HEK293 (cell line): ENCODE measurements at regions not wholly inside any gene's neighbourhood (a gene's known extent, or its start where the extent isn't known, plus 50 kb on each side); places are given as distances from the start of the nearest gene placed in this dataset.

Experiments
- CTCF ChIA-PET: fragments of 350-600 bp; formaldehyde crosslinking; extraction: SDS; loops from one replicate; lab custom pipeline; 2021; ENCODE audit warnings: antibody characterized with exemption; lab: Yijun Ruan, JAX
- POLR2A ChIA-PET: fragments of 300-600 bp; formaldehyde crosslinking; extraction: SDS; loops from one replicate; lab custom pipeline; 2020; ENCODE audit warnings: antibody characterized with exemption, inconsistent platforms; lab: Yijun Ruan, JAX
- H3K27ac ChIP-seq: fragments of 200-500 bp; sonication (Bioruptor generic); 2 replicates; pipeline ENCODE4 v1.5.1; 2014; ENCODE audit warnings: low read depth, low read length, control low read depth, inconsistent platforms; ENCODE audit errors: extremely low read depth
- H3K36me3 ChIP-seq, 2 experiments: fragments of 200-500 bp in 1 of 2; sonication (Bioruptor generic) in 1 of 2; 1 replicate in 1 of 2; 2 replicates in 1 of 2; pipeline ENCODE4 v1.5.1; 2014 to 2017; ENCODE audit warnings: inconsistent platforms in 2 of 2, low read length in 2 of 2; ENCODE audit not compliant: control insufficient read depth in 2 of 2, insufficient read depth in 1 of 2
- H3K4me1 ChIP-seq: fragments of 200-500 bp; sonication (Bioruptor generic); 2 replicates; pipeline ENCODE4 v1.5.1; 2014; ENCODE audit warnings: mild to moderate bottlenecking, low read length, inconsistent platforms; ENCODE audit not compliant: control insufficient read depth, insufficient read depth
- H3K4me3 ChIP-seq: 2 replicates; pipeline ENCODE4 v1.5.1; 2011; ENCODE audit warnings: low read depth, mild to moderate bottlenecking, control low read depth, low read length, moderate library complexity
- H3K9me3 ChIP-seq: fragments of 200-500 bp; sonication (Bioruptor generic); 2 replicates; pipeline ENCODE4 v1.5.1; 2014; ENCODE audit warnings: low read depth, low read length, inconsistent platforms; ENCODE audit not compliant: control insufficient read depth, insufficient read depth
- BCL11A ChIP-seq: fragments of 450-650 bp; formaldehyde crosslinking; IDR thresholded peaks from 2 replicates; pipeline ENCODE4 v1.5.1; 2016; ENCODE audit warnings: low read depth, missing biosample characterization, missing genetic modification characterization
- EGR2 ChIP-seq: fragments of 450-650 bp; formaldehyde crosslinking; IDR thresholded peaks from 2 replicates; pipeline ENCODE4 v1.5.1; 2016; ENCODE audit warnings: low read depth, missing biosample characterization, missing genetic modification characterization
- KLF9 ChIP-seq: fragments of 450-650 bp; formaldehyde crosslinking; IDR thresholded peaks from 2 replicates; pipeline ENCODE4 v1.5.1; 2016; ENCODE audit warnings: missing biosample characterization, missing genetic modification characterization, low read depth
- REPIN1 ChIP-seq: fragments of 450-650 bp; formaldehyde crosslinking; IDR thresholded peaks from 2 replicates; pipeline ENCODE4 v1.5.1; 2017; ENCODE audit warnings: missing biosample characterization, missing genetic modification characterization, low read depth
- SCRT2 ChIP-seq: fragments of 450-650 bp; formaldehyde crosslinking; IDR thresholded peaks from 2 replicates; pipeline ENCODE4 v1.5.1; 2016; ENCODE audit warnings: missing biosample characterization, missing genetic modification characterization
- ZBTB1 ChIP-seq: fragments of 450-650 bp; formaldehyde crosslinking; IDR thresholded peaks from 2 replicates; pipeline ENCODE4 v1.5.1; 2016; ENCODE audit warnings: missing biosample characterization, missing genetic modification characterization
- ZBTB21 ChIP-seq: fragments of 450-650 bp; formaldehyde crosslinking; IDR thresholded peaks from 2 replicates; pipeline ENCODE4 v1.5.1; 2017; ENCODE audit warnings: missing biosample characterization, missing genetic modification characterization
- ZBTB44 ChIP-seq: fragments of 450-650 bp; IDR thresholded peaks from 2 replicates; pipeline ENCODE4 v1.5.1; 2018; ENCODE audit warnings: missing biosample characterization, mild to moderate bottlenecking, missing genetic modification characterization
- ZBTB8A ChIP-seq: fragments of 450-650 bp; formaldehyde crosslinking; IDR thresholded peaks from 2 replicates; pipeline ENCODE4 v1.5.1; 2016; ENCODE audit warnings: missing biosample characterization, missing genetic modification characterization
- ZFHX2 ChIP-seq: fragments of 450-650 bp; formaldehyde crosslinking; conservative IDR thresholded peaks from 2 replicates; pipeline ENCODE4 v1.5.1; 2016; ENCODE audit warnings: missing biosample characterization, missing genetic modification characterization
- ZNF221 ChIP-seq: fragments of 450-650 bp; formaldehyde crosslinking; IDR thresholded peaks from 2 replicates; pipeline ENCODE4 v1.5.1; 2017; ENCODE audit warnings: missing biosample characterization, missing genetic modification characterization, borderline replicate concordance
- ZNF274 ChIP-seq, 2 experiments: fragments of 200-500 bp in 1 of 2; fragments of 450-650 bp in 1 of 2; sonication (Bioruptor generic) in 1 of 2; formaldehyde crosslinking in 1 of 2; IDR thresholded peaks; 2 replicates each; pipeline versions ENCODE4 v1.5.1 to v1.6.1; 2014 to 2016; ENCODE audit warnings: borderline replicate concordance in 1 of 2, inconsistent platforms in 1 of 2, low read length in 1 of 2, missing biosample characterization in 1 of 2, missing genetic modification characterization in 1 of 2
- ZNF366 ChIP-seq: fragments of 450-650 bp; formaldehyde crosslinking; conservative IDR thresholded peaks from 2 replicates; pipeline ENCODE4 v1.5.1; 2016; ENCODE audit warnings: missing biosample characterization, missing genetic modification characterization
- ZNF48 ChIP-seq: fragments of 450-650 bp; formaldehyde crosslinking; IDR thresholded peaks from 2 replicates; pipeline ENCODE4 v1.5.1; 2016; ENCODE audit warnings: missing biosample characterization, missing genetic modification characterization
- ZNF549 ChIP-seq: fragments of 450-650 bp; IDR thresholded peaks from 2 replicates; pipeline ENCODE4 v1.5.1; 2018; ENCODE audit warnings: missing biosample characterization, missing genetic modification characterization, mild to moderate bottlenecking, inconsistent platforms, moderate library complexity
- ZNF585B ChIP-seq: fragments of 450-650 bp; formaldehyde crosslinking; IDR thresholded peaks from 2 replicates; pipeline ENCODE4 v1.5.1; 2016; ENCODE audit warnings: missing biosample characterization, missing genetic modification characterization
- ZNF600 ChIP-seq: fragments of 450-650 bp; formaldehyde crosslinking; IDR thresholded peaks from 2 replicates; pipeline ENCODE4 v1.5.1; 2016; ENCODE audit warnings: missing biosample characterization, missing genetic modification characterization
- ZNF610 ChIP-seq: fragments of 450-650 bp; formaldehyde crosslinking; IDR thresholded peaks from 2 replicates; pipeline ENCODE4 v1.5.1; 2016; ENCODE audit warnings: missing biosample characterization, missing genetic modification characterization, borderline replicate concordance
- ZNF621 ChIP-seq: fragments of 450-650 bp; formaldehyde crosslinking; IDR thresholded peaks from 2 replicates; pipeline ENCODE4 v1.5.1; 2017; ENCODE audit warnings: missing biosample characterization, missing genetic modification characterization
- ZNF623 ChIP-seq: fragments of 450-650 bp; formaldehyde crosslinking; IDR thresholded peaks from 2 replicates; pipeline ENCODE4 v1.5.1; 2016; ENCODE audit warnings: missing biosample characterization, missing genetic modification characterization
- ZNF639 ChIP-seq: fragments of 450-650 bp; formaldehyde crosslinking; IDR thresholded peaks from 2 replicates; pipeline ENCODE4 v1.5.1; 2016; ENCODE audit warnings: missing biosample characterization, missing genetic modification characterization
- ZNF670 ChIP-seq: fragments of 450-650 bp; formaldehyde crosslinking; IDR thresholded peaks from 2 replicates; pipeline ENCODE4 v1.5.1; 2016; ENCODE audit warnings: missing biosample characterization, missing genetic modification characterization, low read depth
- ZNF792 ChIP-seq: fragments of 450-650 bp; formaldehyde crosslinking; IDR thresholded peaks from 2 replicates; pipeline ENCODE4 v1.5.1; 2016; ENCODE audit warnings: missing biosample characterization, missing genetic modification characterization
- ZNF830 ChIP-seq: fragments of 450-650 bp; IDR thresholded peaks from 2 replicates; pipeline ENCODE4 v1.5.0; 2018; ENCODE audit warnings: missing biosample characterization, missing genetic modification characterization, low read depth, mild to moderate bottlenecking, moderate library complexity

GRCh38 chr3:127475975-127476705 lies 114.4 kb downstream of the TPRA1 start:
- TF ChIP-seq SCRT2 (no peak), ZNF670 (tag by site-specific recombination) (no peak), ZNF274 (IDR thresholded peaks at IDR 0.05; ENCODE audit: low read length) (no peak), ZNF274 (tag by site-specific recombination; IDR thresholded peaks at IDR 0.05; ENCODE audit: borderline replicate concordance) (no peak), ZNF600 (tag by site-specific recombination) (no peak), ZNF366 (tag by site-specific recombination) (0 out of 2 replicates have a peak, but pooled peaks have one; percentile 44), ZNF549 (tag by site-specific recombination) (no peak), KLF9 (tag by site-specific recombination) (no peak)
- H3K27ac ChIP-seq = no peak overlapping the region
- H3K4me3 ChIP-seq = no peak overlapping the region
- no peaks in the 10 kb centered on the region for H3K9me3 ChIP-seq
- H3K4me1 ChIP-seq = no peaks in the 10 kb centered on the region
- POLR2A ChIA-PET = no interaction called here
- CTCF ChIA-PET = no interaction called here
- no peaks in the 10 kb centered on the region for H3K36me3 ChIP-seq

- Histone ChIP-seq H3K4me1 (no peaks in the 10 kb centered on the region), H3K27ac (no peak overlapping the region), H3K4me3 (no peak overlapping the region), H3K36me3 (no peaks in the 10 kb centered on the region), H3K9me3 (no peaks in the 10 kb centered on the region)
- ChIA-PET CTCF (interaction anchor here (0.5 kb wide), 1 partner anchor 1087 kb away, joined by 3 read pairs; no protein-coding TSS in a partner anchor), POLR2A (no interaction called here)
- no peak for TF ChIP-seq ZNF585B (tag by site-specific recombination)
- no peak for TF ChIP-seq ZNF621 (tag by site-specific recombination)
- TF ChIP-seq ZNF792 (tag by site-specific recombination) = no peak
- no peak for TF ChIP-seq ZBTB8A (tag by site-specific recombination)
- peak; percentile 48; the same call in 1 of the 2 replicates for TF ChIP-seq EGR2 (tag by site-specific recombination)
- no peak for TF ChIP-seq ZBTB1 (tag by site-specific recombination)
- no peak for TF ChIP-seq ZNF639 (tag by site-specific recombination)
- TF ChIP-seq ZNF623 (tag by site-specific recombination) = no peak
- TF ChIP-seq ZNF830 (tag by site-specific recombination) = no peak
- TF ChIP-seq ZNF610 (tag by site-specific recombination) = no peak
- no peak for TF ChIP-seq ZNF48 (tag by site-specific recombination)
- TF ChIP-seq ZNF221 (tag by site-specific recombination) = no peak
- TF ChIP-seq BCL11A (tag by site-specific recombination) = no peak
- TF ChIP-seq ZFHX2 (tag by site-specific recombination) = peak; percentile 37; the same call in 1 of the 2 replicates
- no peak for TF ChIP-seq ZBTB21
- TF ChIP-seq ZBTB44 = no peak
- no peak for TF ChIP-seq REPIN1 (tag by site-specific recombination)
Measured at GRCh38 chr3:127475391-127475790, 115.1 kb downstream of the TPRA1 start.
